GM12878 (cell line): ENCODE measurements at regions not wholly inside any gene's neighbourhood (a gene's known extent, or its start where the extent isn't known, plus 50 kb on each side); places are given as distances from the start of the nearest gene placed in this dataset.

ENCODE experiments used
- ATAC-seq: fragments of 200-7000 bp; cut with Tn5 transposase; 3 replicates; pipeline ENCODE4 v1.9.1; 2020; ENCODE audit warnings: mild to moderate bottlenecking, moderate library complexity
- BruUV-seq: library from RNA; stranded (reverse); fragments of 400-500 nt; replicated peaks from 2 replicates; lab custom pipeline; 2021; lab: Mats Ljungman, UMichigan
- CTCF ChIA-PET: fragments of 300-600 bp; sonication (Branson Sonifier 250); formaldehyde crosslinking; extraction: SDS; loops from one replicate; lab custom pipeline; 2021; ENCODE audit warnings: inconsistent platforms; lab: Yijun Ruan, JAX
- POLR2A ChIA-PET: fragments of 350-600 bp; formaldehyde crosslinking; extraction: SDS; loops from one replicate; lab custom pipeline; 2021; ENCODE audit warnings: inconsistent platforms; lab: Charles Lee
- RAD21 ChIA-PET: fragments of 300-600 bp; sonication (Branson Sonifier 250); formaldehyde crosslinking; loops from one replicate; lab custom pipeline; 2023; ENCODE audit warnings: antibody characterized with exemption; ENCODE audit not compliant: unreplicated experiment; lab: Charles Lee
- SMC1A ChIA-PET: fragments of 300-600 bp; sonication (Branson Sonifier 250); formaldehyde crosslinking; loops from one replicate; lab custom pipeline; 2023; ENCODE audit not compliant: unreplicated experiment, uncharacterized antibody; lab: Charles Lee
- DNase-seq: peaks from one replicate; pipeline ENCODE4 v3.0.0-alpha.2; 2011; ENCODE audit warnings: low read depth, low spot score
- FAIRE-seq: peaks from 3 replicates; lab custom pipeline; 2011; peaks lifted over from hg19 to GRCh38; lab: Jason Lieb, UNC
- H2AFZ ChIP-seq: 2 replicates; pipeline ENCODE4 v1.6.0; 2011; ENCODE audit warnings: low read depth, low read length, control low read depth; ENCODE audit not compliant: control insufficient read depth
- H3K27ac ChIP-seq: 2 replicates; pipeline ENCODE4 v1.5.1; 2011; ENCODE audit warnings: control low read depth; ENCODE audit not compliant: control insufficient read depth, insufficient read depth
- H3K27me3 ChIP-seq, 2 experiments: replicated peaks in 1 of 2; 2 replicates each; pipeline versions ENCODE4 v1.6.0 to v1.6.1; 2011; ENCODE audit warnings: low read length in 1 of 2; ENCODE audit not compliant: control insufficient read depth in 2 of 2, insufficient read depth in 2 of 2
- H3K36me3 ChIP-seq, 2 experiments: 2 replicates each; pipeline ENCODE4 v1.5.1; 2011; ENCODE audit warnings: low read length in 1 of 2; ENCODE audit not compliant: control insufficient read depth in 2 of 2, insufficient read depth in 2 of 2
- H3K4me1 ChIP-seq: 2 replicates; pipeline ENCODE4 v1.6.1; 2011; ENCODE audit warnings: mild to moderate bottlenecking, low read length, moderate library complexity, mixed read lengths; ENCODE audit not compliant: control insufficient read depth, insufficient read depth
- H3K4me2 ChIP-seq: 2 replicates; pipeline ENCODE4 v1.6.0; 2011; ENCODE audit warnings: control low read depth; ENCODE audit not compliant: control insufficient read depth, insufficient read depth
- H3K4me3 ChIP-seq: fragments of 200-600 bp; sonication (generic); 2 replicates; pipeline ENCODE4 v1.5.1; 2016
- H3K79me2 ChIP-seq: 2 replicates; pipeline ENCODE4 v1.6.0; 2011; ENCODE audit warnings: low read length; ENCODE audit not compliant: control insufficient read depth, insufficient read depth
- H3K9ac ChIP-seq: 2 replicates; pipeline ENCODE4 v1.8.0; 2011; ENCODE audit warnings: low read length, control low read depth, mixed read lengths; ENCODE audit not compliant: control insufficient read depth, insufficient read depth
- H3K9me3 ChIP-seq: replicated peaks from 3 replicates; pipeline ENCODE4 v1.5.1; 2011; ENCODE audit warnings: mild to moderate bottlenecking, low read length; ENCODE audit not compliant: control insufficient read depth, insufficient read depth
- H4K20me1 ChIP-seq: 2 replicates; pipeline ENCODE4 v1.6.0; 2011; ENCODE audit not compliant: control insufficient read depth, insufficient read depth
- CEBPZ ChIP-seq: fragments of 150-350 bp; IDR thresholded peaks from 2 replicates; pipeline ENCODE4 v1.6.1; 2016; ENCODE audit warnings: low read depth, low read length
- GABPA ChIP-seq: IDR thresholded peaks from 2 replicates; pipeline ENCODE4 v1.6.1; 2014; ENCODE audit warnings: antibody characterized with exemption, low read depth, mild to moderate bottlenecking, inconsistent platforms
- MEF2B ChIP-seq: fragments of 450-650 bp; IDR thresholded peaks from 2 replicates; pipeline ENCODE4 v1.6.1; 2018; ENCODE audit warnings: mild to moderate bottlenecking, moderate library complexity; ENCODE audit not compliant: partially characterized antibody, poor library complexity, severe bottlenecking
- MTA3 ChIP-seq: IDR thresholded peaks from 2 replicates; pipeline ENCODE4 v1.6.1; 2012; ENCODE audit warnings: low read length, inconsistent platforms, borderline replicate concordance
- MYC ChIP-seq: IDR thresholded peaks from 2 replicates; pipeline ENCODE4 v1.6.1; 2011; ENCODE audit warnings: mild to moderate bottlenecking, low read length, moderate library complexity, inconsistent platforms; ENCODE audit not compliant: insufficient read depth, insufficient replicate concordance, insufficient read length, severe bottlenecking
- NRF1 ChIP-seq: conservative IDR thresholded peaks from 2 replicates; pipeline ENCODE4 v1.6.1; 2011; ENCODE audit warnings: mild to moderate bottlenecking, low read depth, low read length, improper control_type of control experiment
- PAX8 ChIP-seq: fragments of 450-650 bp; IDR thresholded peaks from 2 replicates; pipeline ENCODE4 v1.6.1; 2017; ENCODE audit warnings: mild to moderate bottlenecking, moderate library complexity
- POU2F2 ChIP-seq: IDR thresholded peaks from 3 replicates; pipeline ENCODE4 v1.6.1; 2011; ENCODE audit warnings: low read depth, mild to moderate bottlenecking, low read length, borderline replicate concordance
- RAD51 ChIP-seq: fragments of 450-650 bp; IDR thresholded peaks from 2 replicates; pipeline ENCODE4 v1.6.1; 2016; ENCODE audit warnings: moderate library complexity, mild to moderate bottlenecking, inconsistent platforms
- RCOR1 ChIP-seq: conservative IDR thresholded peaks from 2 replicates; pipeline ENCODE4 v1.6.1; 2012; ENCODE audit warnings: low read depth, low read length, improper control_type of control experiment
- REST ChIP-seq: IDR thresholded peaks from 2 replicates; pipeline ENCODE4 v1.6.1; 2012; ENCODE audit warnings: mild to moderate bottlenecking, low read depth, low read length
- YY1 ChIP-seq: IDR thresholded peaks from 2 replicates; pipeline ENCODE4 v1.6.1; 2011; ENCODE audit warnings: low read depth, mild to moderate bottlenecking, low read length
- ZNF274 ChIP-seq: IDR thresholded peaks from one replicate; pipeline ENCODE4 v1.8.0; 2011; ENCODE audit not compliant: insufficient read length, insufficient read depth
- WGBS: methylation state at CpG from one replicate; pipeline ENCODE4 v1.1.6; 2016; ENCODE audit warnings: low lambda C conversion rate; ENCODE audit not compliant: insufficient replicate concordance, insufficient coverage; ENCODE audit errors: missing lambda C conversion rate; 5-methylcytosine and 5-hydroxymethylcytosine counted together
- in situ Hi-C: fragments of 300-500 bp; cut with MboI; formaldehyde crosslinking; loops from 9 replicates; pipeline ENCODE4 v1.14.3; 2018; ENCODE audit warnings: mixed read lengths
- intact Hi-C: fragments of 100-400 bp; cut with micrococcal nuclease; formaldehyde crosslinking; loops from one replicate; pipeline ENCODE4 v1.14.2; 2022; ENCODE audit not compliant: unreplicated experiment

GRCh38 chr10:128560993-128561392 is 434.8 kb upstream of the MKI67 start:
- Histone ChIP-seq H3K4me1 (no peaks in the 10 kb centered on the region), H3K4me2 (no peak overlapping the region), H3K9me3 (no peaks in the 10 kb centered on the region), H3K79me2 (no peaks in the 10 kb centered on the region), H4K20me1 (no peaks in the 10 kb centered on the region), H3K36me3 (no peaks in the 10 kb centered on the region), H3K4me3 (no peak overlapping the region), H3K9ac (no peak overlapping the region), H3K27ac (no peak overlapping the region), H3K27me3 (no peaks in the 10 kb centered on the region; a peak in 1 of 4 replicates), H2AFZ (no peak overlapping the region)
- 58% methylated on average over 3 of the region's 3 CpGs for WGBS
- in situ Hi-C loops: no loop called here
- no peak for ATAC-seq
- no TSS peak for BruUV-seq
- POLR2A ChIA-PET: no interaction called here
- CTCF ChIA-PET: no interaction called here
- no peak for TF ChIP-seq POU2F2
- TF ChIP-seq ZNF274: no peak
- TF ChIP-seq MYC: no peak
- no peak for TF ChIP-seq RAD51
- no peak for TF ChIP-seq YY1
- no peak for TF ChIP-seq MEF2B
- no peak for TF ChIP-seq GABPA
- no peak for TF ChIP-seq NRF1
- no peak for TF ChIP-seq MTA3
- no peak for TF ChIP-seq CEBPZ
- no peak for TF ChIP-seq REST
- TF ChIP-seq RCOR1: no peak
- no peak for TF ChIP-seq PAX8
- intact Hi-C loops: no loop called here
- FAIRE-seq: no peak
- SMC1A ChIA-PET: no interaction called here
- DNase-seq: no peak
- RAD21 ChIA-PET: no interaction called here
